ENCODE measurements at regions not wholly inside any gene's neighbourhood (a gene's known extent, or its start where the extent isn't known, plus 50 kb on each side); places are given as distances from the start of the nearest gene placed in this dataset.

GRCh38 chr4:32589097-32589496 is 1868.9 kb downstream of the PCDH7 start:
- TF ChIP-seq GATA3 (IDR thresholded peaks at IDR 0.05; ENCODE audit: low read depth, low read length), result no peak

GRCh38 chr4:32589853-32590252 is 1869.7 kb downstream of the PCDH7 start:
- TF ChIP-seq GATA2 (IDR thresholded peaks at IDR 0.05; ENCODE audit: low read depth, low read length) (no peak), GATA3 (IDR thresholded peaks at IDR 0.05; ENCODE audit: low read depth, low read length) (no peak)

- TF ChIP-seq GATA2 (IDR thresholded peaks at IDR 0.05; ENCODE audit: low read depth, low read length) (no peak), GATA3 (IDR thresholded peaks at IDR 0.05; ENCODE audit: low read depth, low read length) (no peak)
Measured at GRCh38 chr4:32597354-32597753, 1877.2 kb downstream of the PCDH7 start.

GRCh38 chr4:32601848-32602247 is 1881.7 kb downstream of the PCDH7 start:
- TF ChIP-seq GATA3 (IDR thresholded peaks at IDR 0.05; ENCODE audit: low read depth, low read length) (no peak), GATA2 (IDR thresholded peaks at IDR 0.05; ENCODE audit: low read depth, low read length) (no peak)

GRCh38 chr4:32607978-32608377 is 1887.8 kb downstream of the PCDH7 start:
- TF ChIP-seq GATA3 (IDR thresholded peaks at IDR 0.05; ENCODE audit: low read depth, low read length), result no peak
- TF ChIP-seq GATA2 (IDR thresholded peaks at IDR 0.05; ENCODE audit: low read depth, low read length), result no peak

- TF ChIP-seq GATA2 (IDR thresholded peaks at IDR 0.05; ENCODE audit: low read depth, low read length) (no peak), GATA3 (IDR thresholded peaks at IDR 0.05; ENCODE audit: low read depth, low read length) (no peak)
Measured at GRCh38 chr4:32624943-32625603, 1904.9 kb downstream of the PCDH7 start.

- TF ChIP-seq GATA2 (IDR thresholded peaks at IDR 0.05; ENCODE audit: low read depth, low read length), result no peak
- no peak for TF ChIP-seq GATA3 (IDR thresholded peaks at IDR 0.05; ENCODE audit: low read depth, low read length)
Measured at GRCh38 chr4:32625687-32626337, 1905.6 kb downstream of the PCDH7 start.

GRCh38 chr4:32631831-32632230 is 1911.7 kb downstream of the PCDH7 start:
- no peak for TF ChIP-seq GATA2 (IDR thresholded peaks at IDR 0.05; ENCODE audit: low read depth, low read length)
- no peak for TF ChIP-seq GATA3 (IDR thresholded peaks at IDR 0.05; ENCODE audit: low read depth, low read length)

- no peak for TF ChIP-seq GATA2 (IDR thresholded peaks at IDR 0.05; ENCODE audit: low read depth, low read length)
- TF ChIP-seq GATA3 (IDR thresholded peaks at IDR 0.05; ENCODE audit: low read depth, low read length), result no peak
Measured at GRCh38 chr4:32633421-32633820, 1913.3 kb downstream of the PCDH7 start.

GRCh38 chr4:32645653-32646052 is 1925.5 kb downstream of the PCDH7 start:
- TF ChIP-seq GATA2 (IDR thresholded peaks at IDR 0.05; ENCODE audit: low read depth, low read length), result no peak
- no peak for TF ChIP-seq GATA3 (IDR thresholded peaks at IDR 0.05; ENCODE audit: low read depth, low read length)

- TF ChIP-seq GATA3 (IDR thresholded peaks at IDR 0.05; ENCODE audit: low read depth, low read length), result no peak
- no peak for TF ChIP-seq GATA2 (IDR thresholded peaks at IDR 0.05; ENCODE audit: low read depth, low read length)
Measured at GRCh38 chr4:32658019-32658418, 1937.8 kb downstream of the PCDH7 start.

- TF ChIP-seq GATA2 (IDR thresholded peaks at IDR 0.05; ENCODE audit: low read depth, low read length) (no peak), GATA3 (IDR thresholded peaks at IDR 0.05; ENCODE audit: low read depth, low read length) (no peak)
Measured at GRCh38 chr4:32661229-32661628, 1941.1 kb downstream of the PCDH7 start.

- TF ChIP-seq GATA2 (IDR thresholded peaks at IDR 0.05; ENCODE audit: low read depth, low read length) (no peak), GATA3 (IDR thresholded peaks at IDR 0.05; ENCODE audit: low read depth, low read length) (no peak)
Measured at GRCh38 chr4:32662803-32663202, 1942.6 kb downstream of the PCDH7 start.

GRCh38 chr4:32672359-32672758 is 1952.2 kb downstream of the PCDH7 start:
- TF ChIP-seq GATA3 (IDR thresholded peaks at IDR 0.05; ENCODE audit: low read depth, low read length) (no peak), GATA2 (IDR thresholded peaks at IDR 0.05; ENCODE audit: low read depth, low read length) (no peak)

GRCh38 chr4:32680946-32681345 is 1960.8 kb downstream of the PCDH7 start:
- TF ChIP-seq GATA2 (IDR thresholded peaks at IDR 0.05; ENCODE audit: low read depth, low read length), result no peak
- no peak for TF ChIP-seq GATA3 (IDR thresholded peaks at IDR 0.05; ENCODE audit: low read depth, low read length)

Measured in SH-SY5Y (cell line).